ENCODE measurements at regions not wholly inside any gene's neighbourhood (a gene's known extent, or its start where the extent isn't known, plus 50 kb on each side); places are given as distances from the start of the nearest gene placed in this dataset.

DNA sequence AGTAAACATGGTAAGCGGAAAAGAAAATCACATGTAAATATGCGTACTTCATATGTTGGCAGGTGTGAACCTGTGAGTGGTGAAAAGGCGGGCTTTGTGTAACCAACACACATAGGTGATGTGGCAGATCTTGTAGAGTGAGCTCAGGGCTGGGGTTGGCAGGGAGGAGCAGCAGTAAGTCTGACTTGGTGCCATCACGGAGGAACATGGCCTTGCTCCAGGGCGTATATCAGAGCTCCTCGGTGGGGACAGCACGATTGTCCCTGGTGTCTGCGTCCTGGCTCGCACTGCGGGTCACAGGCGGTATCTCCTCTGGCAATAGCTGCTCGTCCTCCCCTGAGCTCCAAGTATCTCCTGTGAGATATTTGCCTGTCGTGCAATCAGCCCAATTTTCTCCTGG lies 733.6 kb downstream of the TRIML1 start:
- Histone ChIP-seq H3K9me3 (no peaks in the 10 kb centered on the region), H3K27me3 (no peaks in the 10 kb centered on the region), H3K27ac (no peak overlapping the region), H3K36me3 (no peaks in the 10 kb centered on the region), H3K4me3 (no peak overlapping the region), H3K4me1 (no peaks in the 10 kb centered on the region)
- no peak for DNase-seq (ENCODE audit: low spot score in 2 of 2)
- no peak for TF ChIP-seq POLR2A (IDR thresholded peaks at IDR 0.05)
- no peak for TF ChIP-seq EP300 (IDR thresholded peaks at IDR 0.05)
- TF ChIP-seq, protein P1, sequence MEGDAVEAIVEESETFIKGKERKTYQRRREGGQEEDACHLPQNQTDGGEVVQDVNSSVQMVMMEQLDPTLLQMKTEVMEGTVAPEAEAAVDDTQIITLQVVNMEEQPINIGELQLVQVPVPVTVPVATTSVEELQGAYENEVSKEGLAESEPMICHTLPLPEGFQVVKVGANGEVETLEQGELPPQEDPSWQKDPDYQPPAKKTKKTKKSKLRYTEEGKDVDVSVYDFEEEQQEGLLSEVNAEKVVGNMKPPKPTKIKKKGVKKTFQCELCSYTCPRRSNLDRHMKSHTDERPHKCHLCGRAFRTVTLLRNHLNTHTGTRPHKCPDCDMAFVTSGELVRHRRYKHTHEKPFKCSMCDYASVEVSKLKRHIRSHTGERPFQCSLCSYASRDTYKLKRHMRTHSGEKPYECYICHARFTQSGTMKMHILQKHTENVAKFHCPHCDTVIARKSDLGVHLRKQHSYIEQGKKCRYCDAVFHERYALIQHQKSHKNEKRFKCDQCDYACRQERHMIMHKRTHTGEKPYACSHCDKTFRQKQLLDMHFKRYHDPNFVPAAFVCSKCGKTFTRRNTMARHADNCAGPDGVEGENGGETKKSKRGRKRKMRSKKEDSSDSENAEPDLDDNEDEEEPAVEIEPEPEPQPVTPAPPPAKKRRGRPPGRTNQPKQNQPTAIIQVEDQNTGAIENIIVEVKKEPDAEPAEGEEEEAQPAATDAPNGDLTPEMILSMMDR (IDR thresholded peaks at IDR 0.05): no peak
- 80 to 83% methylated on average over 13 of the region's 13 CpGs for WGBS, 2 donors

DNA sequence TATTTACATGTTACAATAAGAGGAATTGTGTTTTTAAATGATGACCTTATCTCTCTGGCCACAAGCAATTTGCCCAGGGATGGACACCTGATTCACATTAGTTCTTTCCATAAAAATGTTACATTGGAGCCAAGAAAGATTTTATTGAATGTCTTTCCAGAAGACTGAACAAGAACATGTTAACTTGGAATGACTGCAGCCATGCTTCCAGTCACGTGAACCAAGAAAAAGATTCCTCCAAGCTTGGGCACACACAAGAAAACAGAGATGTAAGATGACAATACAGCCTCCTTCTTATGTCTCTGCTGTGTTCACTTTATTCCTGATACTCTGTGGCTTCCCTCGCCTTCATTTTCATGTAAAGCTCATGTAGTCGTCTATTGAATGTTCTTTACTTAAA lies 737.6 kb downstream of the TRIML1 start:
- H3K4me3 ChIP-seq: no peak overlapping the region
- TF ChIP-seq EP300 (IDR thresholded peaks at IDR 0.05) (no peak), POLR2A (IDR thresholded peaks at IDR 0.05) (no peak)
- TF ChIP-seq, protein P1 (IDR thresholded peaks at IDR 0.05): no peak
- 71 to 77% methylated on average over 3 of the region's 3 CpGs for WGBS, 2 donors
- DNase-seq (ENCODE audit: low spot score in 2 of 2): no peak
- H3K4me1 ChIP-seq: no peaks in the 10 kb centered on the region
- no peak overlapping the region for H3K27ac ChIP-seq
- no peaks in the 10 kb centered on the region for H3K9me3 ChIP-seq
- no peaks in the 10 kb centered on the region for H3K27me3 ChIP-seq
- H3K36me3 ChIP-seq: no peaks in the 10 kb centered on the region

DNA sequence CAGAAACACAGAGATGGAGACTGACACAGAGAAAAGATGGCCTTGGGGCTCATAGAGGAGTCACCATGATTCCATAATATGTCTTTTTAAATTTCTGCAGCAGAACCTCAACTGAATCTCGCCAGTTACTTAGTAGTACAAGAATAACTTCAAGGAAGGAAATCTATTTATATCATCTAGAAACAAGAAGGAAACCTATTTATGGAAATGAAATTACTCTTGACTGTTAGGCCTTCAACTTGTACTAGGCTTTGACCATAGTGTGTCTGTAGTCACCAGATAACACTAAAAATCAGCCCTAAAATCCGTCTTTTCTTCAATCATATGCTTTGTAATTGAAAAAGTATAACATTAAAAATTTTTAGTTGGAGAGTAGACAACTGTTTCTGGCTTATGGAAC lies 740.4 kb downstream of the TRIML1 start:
- Histone ChIP-seq H3K4me1 (no peaks in the 10 kb centered on the region), H3K27ac (no peak overlapping the region), H3K4me3 (no peak overlapping the region), H3K36me3 (no peaks in the 10 kb centered on the region), H3K9me3 (no peaks in the 10 kb centered on the region), H3K27me3 (no peaks in the 10 kb centered on the region)
- TF ChIP-seq POLR2A (IDR thresholded peaks at IDR 0.05): no peak
- TF ChIP-seq EP300 (IDR thresholded peaks at IDR 0.05): no peak
- TF ChIP-seq, protein P1 (IDR thresholded peaks at IDR 0.05): no peak
- 53 to 61% methylated on average over 2 of the region's 2 CpGs for WGBS, 2 donors
- no peak for DNase-seq (ENCODE audit: low spot score in 2 of 2)

DNA sequence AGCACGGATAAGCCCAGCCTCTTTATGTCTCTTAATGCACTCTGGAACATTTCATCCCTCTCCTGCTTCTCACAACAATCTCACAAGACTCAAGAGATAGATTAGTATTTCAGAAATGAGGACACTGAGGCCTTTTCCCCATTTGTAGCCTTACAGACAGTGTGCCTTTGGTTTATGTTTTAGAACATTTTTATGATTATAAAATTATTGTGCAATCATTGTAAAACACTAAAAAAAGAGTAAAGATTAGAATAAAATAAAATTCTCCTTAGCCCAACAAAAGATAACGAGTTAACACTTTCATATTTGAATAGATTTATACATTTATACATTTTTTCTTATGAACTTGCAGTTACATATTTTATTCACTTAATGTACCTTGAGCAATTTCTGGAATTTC lies 748.7 kb downstream of the TRIML1 start:
- WGBS, 2 donors: 82 to 88% methylated on average over 2 of the region's 2 CpGs
- TF ChIP-seq EP300 (IDR thresholded peaks at IDR 0.05) (no peak), POLR2A (IDR thresholded peaks at IDR 0.05) (no peak)
- TF ChIP-seq, protein P1 (IDR thresholded peaks at IDR 0.05): no peak
- Histone ChIP-seq H3K27me3 (no peaks in the 10 kb centered on the region), H3K27ac (no peak overlapping the region), H3K4me3 (no peak overlapping the region), H3K4me1 (no peaks in the 10 kb centered on the region), H3K9me3 (no peaks in the 10 kb centered on the region), H3K36me3 (no peaks in the 10 kb centered on the region)
- no peak for DNase-seq (ENCODE audit: low spot score in 2 of 2)

DNA sequence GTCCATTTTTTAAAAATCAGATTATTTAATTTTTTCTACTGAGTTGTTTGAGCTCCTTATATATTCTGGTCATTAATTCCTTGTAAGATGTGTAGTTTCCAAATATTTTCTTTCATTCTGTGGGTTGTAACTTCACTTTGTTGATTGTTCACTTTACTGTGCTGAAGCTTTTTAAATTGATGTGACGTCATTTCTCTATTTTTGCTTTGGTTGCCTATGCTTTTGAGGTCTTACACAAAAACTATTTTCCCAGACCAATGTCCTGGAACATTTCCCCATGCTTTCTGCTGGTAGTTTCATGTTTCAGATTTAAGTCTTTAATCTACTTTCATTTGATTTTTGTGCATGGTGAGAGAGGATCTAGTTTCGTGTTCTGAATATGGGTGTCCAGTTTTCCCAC lies 753.6 kb downstream of the TRIML1 start:
- no peak for DNase-seq (ENCODE audit: low spot score in 2 of 2)
- H3K4me3 ChIP-seq: no peak overlapping the region
- no peak overlapping the region for H3K27ac ChIP-seq
- WGBS, 2 donors: 91 to 93% methylated on average over 2 of the region's 2 CpGs
- H3K27me3 ChIP-seq: no peaks in the 10 kb centered on the region
- no peaks in the 10 kb centered on the region for H3K4me1 ChIP-seq
- H3K36me3 ChIP-seq: no peaks in the 10 kb centered on the region
- peaks cover 0 to 3% (median 0%) of the 10 kb centered on the region in 4 donors for H3K9me3 ChIP-seq
- TF ChIP-seq EP300 (IDR thresholded peaks at IDR 0.05) (no peak), POLR2A (IDR thresholded peaks at IDR 0.05) (no peak)
- TF ChIP-seq, protein P1 (IDR thresholded peaks at IDR 0.05): no peak
